Fibroblast of the aortic adventitia (primary cell): ENCODE measurements at regions not wholly inside any gene's neighbourhood (a gene's known extent, or its start where the extent isn't known, plus 50 kb on each side); places are given as distances from the start of the nearest gene placed in this dataset.

Experiments
- DNase-seq: peaks from one replicate; pipeline ENCODE4 v3.0.0-alpha.2; 2010; ENCODE audit warnings: low read depth
- H3K4me3 ChIP-seq: 2 replicates; pipeline ENCODE4 v1.5.1; 2011; ENCODE audit warnings: low read depth, mild to moderate bottlenecking, control low read depth, low read length, moderate library complexity
- TF ChIP-seq, protein P1 (sequence below): IDR thresholded peaks from 2 replicates; pipeline ENCODE4 v1.5.1; 2011; ENCODE audit warnings: mild to moderate bottlenecking, low read length, control low read depth, inconsistent platforms; ENCODE audit not compliant: insufficient read depth

GRCh38 chr3:117314441-117315150 lies 605.0 kb downstream of the TUSC7 start:
- no peak overlapping the region for H3K4me3 ChIP-seq
- TF ChIP-seq, protein P1, sequence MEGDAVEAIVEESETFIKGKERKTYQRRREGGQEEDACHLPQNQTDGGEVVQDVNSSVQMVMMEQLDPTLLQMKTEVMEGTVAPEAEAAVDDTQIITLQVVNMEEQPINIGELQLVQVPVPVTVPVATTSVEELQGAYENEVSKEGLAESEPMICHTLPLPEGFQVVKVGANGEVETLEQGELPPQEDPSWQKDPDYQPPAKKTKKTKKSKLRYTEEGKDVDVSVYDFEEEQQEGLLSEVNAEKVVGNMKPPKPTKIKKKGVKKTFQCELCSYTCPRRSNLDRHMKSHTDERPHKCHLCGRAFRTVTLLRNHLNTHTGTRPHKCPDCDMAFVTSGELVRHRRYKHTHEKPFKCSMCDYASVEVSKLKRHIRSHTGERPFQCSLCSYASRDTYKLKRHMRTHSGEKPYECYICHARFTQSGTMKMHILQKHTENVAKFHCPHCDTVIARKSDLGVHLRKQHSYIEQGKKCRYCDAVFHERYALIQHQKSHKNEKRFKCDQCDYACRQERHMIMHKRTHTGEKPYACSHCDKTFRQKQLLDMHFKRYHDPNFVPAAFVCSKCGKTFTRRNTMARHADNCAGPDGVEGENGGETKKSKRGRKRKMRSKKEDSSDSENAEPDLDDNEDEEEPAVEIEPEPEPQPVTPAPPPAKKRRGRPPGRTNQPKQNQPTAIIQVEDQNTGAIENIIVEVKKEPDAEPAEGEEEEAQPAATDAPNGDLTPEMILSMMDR: no peak
- DNase-seq: no peak

- TF ChIP-seq, protein P1: no peak
- H3K4me3 ChIP-seq: no peak overlapping the region
- peak; percentile 11 for DNase-seq
These were observed 613.3 kb downstream of the TUSC7 start for GRCh38 chr3:117322866-117323265.

- no peak overlapping the region for H3K4me3 ChIP-seq
- TF ChIP-seq, protein P1: no peak
- no peak for DNase-seq
These were observed 637.3 kb downstream of the TUSC7 start for GRCh38 chr3:117346901-117347300.

GRCh38 chr3:117348884-117349283 lies 639.3 kb downstream of the TUSC7 start:
- H3K4me3 ChIP-seq: no peak overlapping the region
- no peak for DNase-seq
- TF ChIP-seq, protein P1: no peak

DNA sequence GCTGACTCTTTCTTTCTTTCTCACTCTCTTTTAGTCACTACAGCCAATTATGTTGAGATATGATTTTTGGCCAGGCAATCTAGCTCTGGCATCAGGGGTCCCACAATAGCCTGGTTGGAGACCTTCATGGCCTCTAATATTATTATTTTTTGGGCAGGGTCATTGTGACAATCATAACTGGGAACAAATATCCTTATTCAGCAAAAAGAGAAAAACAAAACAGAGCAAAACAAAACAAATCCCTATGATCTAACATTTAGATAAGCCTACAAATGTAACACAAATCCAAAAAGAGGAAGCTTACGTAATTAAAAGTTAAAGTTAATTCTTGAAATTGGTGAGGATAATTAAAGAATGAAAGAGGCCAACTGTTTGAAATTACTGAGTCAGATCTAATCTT lies 640.0 kb downstream of the TUSC7 start:
- DNase-seq: no peak
- TF ChIP-seq, protein P1: no peak
- H3K4me3 ChIP-seq: no peak overlapping the region

DNA sequence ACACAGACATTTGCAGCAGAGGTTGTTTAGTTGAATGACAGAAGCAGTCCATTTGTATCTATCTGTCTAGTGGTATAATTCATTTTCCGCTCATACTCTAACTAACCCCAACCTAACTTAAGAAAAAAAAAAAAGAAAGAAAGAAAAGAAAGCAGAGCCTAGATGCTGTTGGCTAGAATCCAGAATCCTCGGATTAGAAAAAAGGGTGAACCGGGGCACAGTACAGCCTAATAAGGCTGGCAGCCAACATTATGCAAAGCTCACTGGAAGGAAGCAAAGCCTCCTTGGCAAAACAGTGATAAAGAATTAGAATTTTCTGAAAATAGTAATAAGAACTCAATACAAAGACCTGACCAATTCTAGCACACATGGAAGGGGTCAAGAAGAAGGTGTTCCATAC lies 640.8 kb downstream of the TUSC7 start:
- TF ChIP-seq, protein P1: no peak
- H3K4me3 ChIP-seq: no peak overlapping the region
- no peak for DNase-seq

DNA sequence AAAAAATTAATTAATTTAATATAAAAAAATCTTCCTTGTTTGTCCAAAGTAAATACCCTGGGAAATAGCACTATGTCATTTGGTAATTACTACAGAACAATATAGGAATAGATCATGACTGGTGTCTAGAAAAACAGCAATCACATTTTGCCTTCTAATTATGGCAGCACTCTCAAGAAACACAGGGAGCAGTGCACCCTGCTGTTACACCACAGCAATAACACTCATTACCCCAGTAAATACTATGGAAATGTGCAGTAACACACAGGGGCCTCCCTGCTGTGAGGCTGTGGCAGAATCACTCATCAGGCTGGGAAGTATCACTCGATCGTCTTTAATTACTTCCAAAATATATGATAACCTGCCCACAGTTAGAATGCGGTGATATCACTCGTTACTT lies 646.0 kb downstream of the TUSC7 start:
- DNase-seq: peak; percentile 6
- H3K4me3 ChIP-seq: no peak overlapping the region
- TF ChIP-seq, protein P1: peak; percentile 33
